ENCODE measurements at regions not wholly inside any gene's neighbourhood (a gene's known extent, or its start where the extent isn't known, plus 50 kb on each side); places are given as distances from the start of the nearest gene placed in this dataset.

- Mint-ChIP-seq H3K4me1 (no peaks in the 10 kb centered on the region), H3K27me3 (no peaks in the 10 kb centered on the region), H3K27ac (no peak overlapping the region), H3K36me3 (ENCODE audit: low read depth) (no peaks in the 10 kb centered on the region), H3K9me3 (no peaks in the 10 kb centered on the region), H3K4me3 (no peak overlapping the region)
- intact Hi-C loops (cut with micrococcal nuclease), result no loop called here
- ChIA-PET POLR2A (no interaction called here), CTCF (no interaction called here)
- no peak for DNase-seq
- no peak for ATAC-seq (ENCODE audit: low read depth)
- no peak for TF ChIP-seq CTCF (IDR thresholded peaks at IDR 0.05)
Observed at GRCh38 chr6:122145741-122146240, 253.7 kb upstream of the HSF2 start.

- Mint-ChIP-seq H3K4me3 (no peak overlapping the region), H3K27me3 (no peaks in the 10 kb centered on the region), H3K36me3 (ENCODE audit: low read depth) (no peaks in the 10 kb centered on the region), H3K9me3 (no peaks in the 10 kb centered on the region), H3K27ac (no peak overlapping the region), H3K4me1 (no peaks in the 10 kb centered on the region)
- ChIA-PET POLR2A (no interaction called here), CTCF (no interaction called here)
- TF ChIP-seq CTCF (IDR thresholded peaks at IDR 0.05), result no peak
- ATAC-seq (ENCODE audit: low read depth), result no peak
- no peak for DNase-seq
- intact Hi-C loops (cut with micrococcal nuclease), result no loop called here
Observed at GRCh38 chr6:122147291-122147690, 252.2 kb upstream of the HSF2 start.

DNA sequence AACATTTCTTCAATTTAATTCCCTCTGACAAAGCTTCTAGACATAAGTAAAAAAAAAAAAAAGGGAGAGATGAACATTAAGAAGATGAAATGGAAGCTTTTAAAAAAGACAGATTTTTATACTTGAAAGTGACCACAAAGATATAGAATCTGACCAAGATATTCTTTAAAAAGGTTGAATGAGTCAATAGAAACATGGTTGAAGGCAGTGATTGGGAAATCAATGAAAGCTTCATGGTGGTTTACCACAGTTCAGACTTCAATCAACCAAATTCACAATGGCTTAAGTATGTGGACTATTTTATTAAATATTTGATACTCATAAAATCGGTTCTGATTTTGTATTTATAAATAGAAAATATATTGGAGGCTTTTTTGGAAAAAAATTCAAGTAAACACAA, 248.4 kb upstream of the HSF2 start:
- Mint-ChIP-seq H3K27ac (no peak overlapping the region), H3K4me1 (no peaks in the 10 kb centered on the region), H3K36me3 (ENCODE audit: low read depth) (no peaks in the 10 kb centered on the region), H3K4me3 (no peak overlapping the region), H3K9me3 (peaks cover 2% of the 10 kb centered on the region), H3K27me3 (no peaks in the 10 kb centered on the region)
- TF ChIP-seq CTCF (IDR thresholded peaks at IDR 0.05), result no peak
- ChIA-PET POLR2A (no interaction called here), CTCF (no interaction called here)
- intact Hi-C loops (cut with micrococcal nuclease), result no loop called here
- ATAC-seq (ENCODE audit: low read depth), result no peak
- DNase-seq, result no peak

GRCh38 chr6:122151763-122152162, 247.7 kb upstream of the HSF2 start:
- CTCF ChIA-PET, result no interaction called here

DNA sequence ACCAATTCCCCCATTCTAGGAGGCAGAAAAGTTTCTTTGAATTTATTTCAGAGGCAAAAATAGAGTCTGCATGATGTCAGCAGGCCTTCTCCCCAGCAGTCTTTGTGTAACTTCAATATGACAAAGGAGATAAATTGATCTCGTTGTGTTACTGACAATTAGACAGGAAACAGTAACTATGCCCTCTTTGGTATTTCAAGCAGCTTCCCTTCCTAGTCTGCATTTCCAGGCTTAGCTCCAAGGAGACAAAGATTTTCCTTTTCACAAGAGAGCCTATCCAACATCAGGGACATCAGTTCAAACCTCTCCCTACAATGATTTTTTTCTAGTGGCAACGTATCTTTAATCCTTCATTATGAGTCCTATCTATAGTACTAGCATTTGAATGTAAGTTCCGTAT, 245.9 kb upstream of the HSF2 start:
- no peaks in the 10 kb centered on the region for H3K4me1 Mint-ChIP-seq
- H3K4me3 Mint-ChIP-seq, result no peak overlapping the region
- H3K36me3 Mint-ChIP-seq (ENCODE audit: low read depth), result no peaks in the 10 kb centered on the region
- DNase-seq, result no peak
- intact Hi-C loops (cut with micrococcal nuclease), result no loop called here
- ChIA-PET CTCF (no interaction called here), POLR2A (no interaction called here)
- peaks cover 2% of the 10 kb centered on the region for H3K9me3 Mint-ChIP-seq
- H3K27ac Mint-ChIP-seq, result no peak overlapping the region
- H3K27me3 Mint-ChIP-seq, result no peaks in the 10 kb centered on the region
- no peak for TF ChIP-seq CTCF (IDR thresholded peaks at IDR 0.05)
- no peak for ATAC-seq (ENCODE audit: low read depth)

More at GRCh38 chr6:122151763-122152162, 247.7 kb upstream of the HSF2 start:
- H3K36me3 Mint-ChIP-seq (ENCODE audit: low read depth), result no peaks in the 10 kb centered on the region
- POLR2A ChIA-PET, result no interaction called here
- TF ChIP-seq CTCF (IDR thresholded peaks at IDR 0.05), result no peak
- H3K27me3 Mint-ChIP-seq, result no peaks in the 10 kb centered on the region
- DNase-seq (no peak), ATAC-seq (ENCODE audit: low read depth) (no peak)
- intact Hi-C loops (cut with micrococcal nuclease), result no loop called here
- peaks cover 2% of the 10 kb centered on the region for H3K9me3 Mint-ChIP-seq
- no peaks in the 10 kb centered on the region for H3K4me1 Mint-ChIP-seq
- H3K27ac Mint-ChIP-seq, result no peak overlapping the region
- H3K4me3 Mint-ChIP-seq, result no peak overlapping the region

Data from activated B cell treated with CpG ODN at 0.5 μM for 24 hours (primary cell).